K562 (cell line): ENCODE measurements at regions not wholly inside any gene's neighbourhood (a gene's known extent, or its start where the extent isn't known, plus 50 kb on each side); places are given as distances from the start of the nearest gene placed in this dataset.

Source experiments
- ATAC-seq: fragments of 200-7000 bp; cut with Tn5 transposase; 3 replicates; pipeline ENCODE4 v1.9.1; 2020; ENCODE audit warnings: moderate library complexity
- BruUV-seq: library from RNA; stranded (reverse); fragments of 400-500 nt; replicated peaks from 2 replicates; lab custom pipeline; 2021; lab: Mats Ljungman, UMichigan
- CTCF ChIA-PET: fragments of 300-600 bp; formaldehyde crosslinking; extraction: SDS; loops from one replicate; lab custom pipeline; 2021; ENCODE audit warnings: low intra/inter-chr PET ratio; lab: Yijun Ruan, JAX
- POLR2A ChIA-PET: fragments of 300-600, 350-650 bp; sonication (Branson Sonifier 250); formaldehyde crosslinking; extraction: SDS; loops from one replicate; lab custom pipeline; 2021; ENCODE audit warnings: antibody characterized with exemption, inconsistent platforms; lab: Yijun Ruan, JAX
- DNase-seq, 4 experiments: peaks; one replicate each; pipeline versions ENCODE4 v3.0.0 to v3.0.0-alpha.2; 2011 to 2018; ENCODE audit warnings: low spot score in 3 of 4, mixed read lengths in 3 of 4; ENCODE audit errors: extremely low read depth in 1 of 4
- FAIRE-seq: peaks from 2 replicates; lab custom pipeline; 2011; peaks lifted over from hg19 to GRCh38; lab: Jason Lieb, UNC
- H2AFZ ChIP-seq: 2 replicates; pipeline ENCODE4 v1.6.0; 2011; ENCODE audit warnings: low read depth, low read length, control low read depth, inconsistent platforms
- H3K27ac ChIP-seq: fragments of 200-600 bp; 3 replicates; pipeline ENCODE4 v1.8.0; 2011; ENCODE audit warnings: low read depth, mild to moderate bottlenecking, control low read depth, inconsistent platforms, low read length, moderate library complexity, mixed read lengths; ENCODE audit errors: extremely low read depth
- H3K27me3 ChIP-seq, 2 experiments: fragments of 300-600 bp in 1 of 2; 2 replicates in 1 of 2; 3 replicates in 1 of 2; pipeline versions ENCODE4 v1.6.0 to v1.8.0; 2011; ENCODE audit warnings: inconsistent platforms in 2 of 2, low read length in 2 of 2, mild to moderate bottlenecking in 1 of 2, mixed read lengths in 1 of 2, moderate library complexity in 1 of 2; ENCODE audit not compliant: control insufficient read depth in 2 of 2, insufficient read depth in 2 of 2
- H3K36me3 ChIP-seq: fragments of 300-600 bp; 3 replicates; pipeline ENCODE4 v1.8.0; 2011; ENCODE audit warnings: mild to moderate bottlenecking, low read length, inconsistent platforms; ENCODE audit not compliant: control insufficient read depth, insufficient read depth
- H3K4me1 ChIP-seq, 2 experiments: fragments of 200-600 bp in 1 of 2; replicated peaks in 1 of 2; 2 replicates in 1 of 2; 3 replicates in 1 of 2; pipeline versions ENCODE4 v1.5.1 to v1.8.0; 2011; ENCODE audit warnings: inconsistent platforms in 2 of 2, low read length in 2 of 2, mild to moderate bottlenecking in 1 of 2, mixed read lengths in 1 of 2, moderate library complexity in 1 of 2; ENCODE audit not compliant: control insufficient read depth in 2 of 2, insufficient read depth in 2 of 2
- H3K4me2 ChIP-seq: 2 replicates; pipeline ENCODE4 v1.6.1; 2011; ENCODE audit warnings: low read length, control low read depth, inconsistent platforms, mixed read lengths; ENCODE audit not compliant: insufficient read depth
- H3K4me3 ChIP-seq: fragments of 200-600 bp; sonication (generic), shearing (Covaris generic); 2 replicates; pipeline ENCODE4 v1.5.1; 2016; ENCODE audit warnings: control low read depth, inconsistent platforms
- H3K79me2 ChIP-seq: fragments of 200-600 bp; 3 replicates; pipeline ENCODE4 v1.8.0; 2011; ENCODE audit warnings: low read length, inconsistent platforms; ENCODE audit not compliant: control insufficient read depth, insufficient read depth
- H3K9ac ChIP-seq, 2 experiments: 2 replicates each; pipeline versions ENCODE4 v1.6.0 to v1.6.1; 2011; ENCODE audit warnings: low read depth in 2 of 2, low read length in 2 of 2, control low read depth in 1 of 2, inconsistent platforms in 1 of 2, mild to moderate bottlenecking in 1 of 2, mixed read lengths in 1 of 2; ENCODE audit not compliant: insufficient read depth in 1 of 2
- H3K9me1 ChIP-seq: one replicate; pipeline ENCODE4 v1.6.0; 2011; ENCODE audit warnings: inconsistent platforms, mild to moderate bottlenecking, low read length, moderate library complexity; ENCODE audit not compliant: control insufficient read depth, insufficient read depth
- H3K9me3 ChIP-seq: replicated peaks from 2 replicates; pipeline ENCODE4 v1.5.1; 2011; ENCODE audit warnings: low read depth, low read length, inconsistent platforms; ENCODE audit not compliant: control insufficient read depth, insufficient read depth
- H4K20me1 ChIP-seq: replicated peaks from 2 replicates; pipeline ENCODE4 v1.6.1; 2011; ENCODE audit warnings: low read length, inconsistent platforms, mixed read lengths; ENCODE audit not compliant: control insufficient read depth, insufficient read depth
- BRD4 ChIP-seq: fragments of 200-600 bp; sonication (generic); IDR thresholded peaks from 2 replicates; pipeline ENCODE4 v1.6.1; 2017; ENCODE audit warnings: inconsistent platforms
- BRF1 ChIP-seq: IDR thresholded peaks from 3 replicates; pipeline ENCODE4 v1.6.1; 2011; ENCODE audit warnings: borderline replicate concordance, mild to moderate bottlenecking; ENCODE audit not compliant: insufficient read length; ENCODE audit errors: extremely low read depth
- CAMTA2 ChIP-seq: fragments of 250-450 bp; sonication (Bioruptor Pico); conservative IDR thresholded peaks from 2 replicates; pipeline ENCODE4 v1.5.1; 2022
- ERF ChIP-seq: fragments of 450-650 bp; formaldehyde crosslinking; IDR thresholded peaks from 2 replicates; pipeline ENCODE4 v1.4.0; 2020; ENCODE audit warnings: mild to moderate bottlenecking, mixed read lengths
- HDAC6 ChIP-seq: IDR thresholded peaks from 2 replicates; pipeline ENCODE4 v1.6.1; 2012; ENCODE audit warnings: low read depth, mild to moderate bottlenecking, control low read depth, inconsistent platforms, low read length, moderate library complexity
- NFIC ChIP-seq: fragments of 450-650 bp; IDR thresholded peaks from 2 replicates; pipeline ENCODE4 v1.6.1; 2017; ENCODE audit warnings: mild to moderate bottlenecking, inconsistent platforms
- NONO ChIP-seq, 2 experiments: fragments of 200-400 bp in 1 of 2; fragments of 450-650 bp in 1 of 2; formaldehyde crosslinking in 1 of 2; IDR thresholded peaks; 2 replicates each; pipeline ENCODE4 v1.6.1; 2017; ENCODE audit warnings: low read depth in 2 of 2, mild to moderate bottlenecking in 2 of 2, moderate library complexity in 2 of 2, low read length in 1 of 2
- PRPF4 ChIP-seq: fragments of 200-400 bp; formaldehyde crosslinking; IDR thresholded peaks from one replicate; pipeline ENCODE4 v1.6.1; 2017; ENCODE audit warnings: low read length, low read depth, mild to moderate bottlenecking; ENCODE audit not compliant: insufficient read depth, poor library complexity, severe bottlenecking
- RBM14 ChIP-seq: fragments of 200-400 bp; formaldehyde crosslinking; IDR thresholded peaks from 2 replicates; pipeline ENCODE4 v1.6.1; 2018; ENCODE audit warnings: low read depth, mild to moderate bottlenecking, low read length, moderate library complexity, borderline replicate concordance; ENCODE audit not compliant: insufficient read depth
- RCOR1 ChIP-seq, 2 experiments: IDR thresholded peaks; 2 replicates each; pipeline ENCODE4 v1.6.1; 2012; ENCODE audit warnings: low read depth in 2 of 2, low read length in 2 of 2, borderline replicate concordance in 1 of 2, improper control_type of control experiment in 1 of 2
- SIX5 ChIP-seq, 2 experiments: IDR thresholded peaks; 2 replicates each; pipeline ENCODE4 v1.6.1; 2011; ENCODE audit warnings: low read length in 2 of 2, borderline replicate concordance in 1 of 2, low read depth in 1 of 2, mild to moderate bottlenecking in 1 of 2, moderate library complexity in 1 of 2; ENCODE audit not compliant: insufficient read depth in 1 of 2
- TRIM28 ChIP-seq: fragments of 450-650 bp; IDR thresholded peaks from 2 replicates; pipeline ENCODE4 v1.6.1; 2017
- ZBTB2 ChIP-seq: fragments of 450-650 bp; IDR thresholded peaks from 2 replicates; pipeline ENCODE4 v1.6.1; 2016; ENCODE audit warnings: antibody characterized with exemption
- ZC3H4 ChIP-seq: sonication (generic); formaldehyde crosslinking; IDR thresholded peaks from 2 replicates; pipeline ENCODE4 v1.9.0; 2021; ENCODE audit warnings: missing genetic modification reagents, borderline replicate concordance
- ZNF311 ChIP-seq: fragments of 250-450 bp; sonication (Bioruptor Pico); IDR thresholded peaks from 2 replicates; pipeline ENCODE4 v1.4.0; 2020; ENCODE audit warnings: mild to moderate bottlenecking, moderate library complexity
- WGBS: fragments of 100-300 bp; shearing (Covaris generic); methylation state at CpG from one replicate; pipeline ENCODE4 v1.1.6; 2016; ENCODE audit warnings: low coverage, mixed read lengths; ENCODE audit not compliant: insufficient coverage; ENCODE audit errors: missing lambda C conversion rate; 5-methylcytosine and 5-hydroxymethylcytosine counted together
- in situ Hi-C: fragments of 300-500 bp; cut with MboI; formaldehyde crosslinking; loops from 4 replicates; pipeline ENCODE4 v1.15.0; 2018; ENCODE audit warnings: inconsistent platforms, mixed read lengths
- intact Hi-C: fragments of 100-400 bp; cut with micrococcal nuclease; formaldehyde crosslinking; loops from 2 replicates; pipeline ENCODE4 v1.14.2; 2022

- DNase-seq (no peak), FAIRE-seq (no peak), ATAC-seq (no peak)
- Histone ChIP-seq H3K79me2 (no peaks in the 10 kb centered on the region), H3K4me2 (no peak overlapping the region), H3K27me3 (no peaks in the 10 kb centered on the region), H3K27ac (no peak overlapping the region), H3K9ac (no peak overlapping the region), H3K9me1 (no peaks in the 10 kb centered on the region), H3K4me3 (no peak overlapping the region), H3K4me1 (no peaks in the 10 kb centered on the region), H2AFZ (no peak overlapping the region), H3K36me3 (no peaks in the 10 kb centered on the region), H4K20me1 (no peaks in the 10 kb centered on the region), H3K9me3 (no peaks in the 10 kb centered on the region)
- WGBS, result 0% methylated on average over 3 of the region's 3 CpGs
- POLR2A ChIA-PET, result no interaction called here
- no peak for TF ChIP-seq CAMTA2 (CRISPR knock-in tag)
- no peak for TF ChIP-seq ZC3H4 (CRISPR knock-in tag)
- no peak for TF ChIP-seq ZBTB2
- no peak for TF ChIP-seq ERF (CRISPR knock-in tag)
- TF ChIP-seq BRF1, result no peak
- no peak for TF ChIP-seq RCOR1 (IDR thresholded peaks at IDR 0.05; ENCODE audit: borderline replicate concordance in 1 of 2, low read depth in 2 of 2, low read length in 2 of 2)
- TF ChIP-seq ZNF311 (CRISPR knock-in tag), result no peak
- TF ChIP-seq NFIC, result no peak
- TF ChIP-seq SIX5 (IDR thresholded peaks at IDR 0.05; ENCODE audit: borderline replicate concordance in 1 of 2, insufficient read depth in 1 of 2, low read depth in 1 of 2, low read length in 2 of 2), result no peak
- no peak for TF ChIP-seq RBM14
- no peak for TF ChIP-seq BRD4
- TF ChIP-seq PRPF4, result no peak
- no peak for TF ChIP-seq NONO (IDR thresholded peaks at IDR 0.05; ENCODE audit: low read depth in 2 of 2, low read length in 1 of 2)
- TF ChIP-seq HDAC6, result no peak
- TF ChIP-seq TRIM28, result no peak
- BruUV-seq, result no TSS peak
- in situ Hi-C loops, result no loop called here
- CTCF ChIA-PET, result no interaction called here
- intact Hi-C loops, result no loop called here
Observed at GRCh38 chr2:123566291-123566946, 458.7 kb upstream of the CNTNAP5 start.
